Body of pancreas (tissue), 4 donors: ENCODE measurements at regions not wholly inside any gene's neighbourhood (a gene's known extent, or its start where the extent isn't known, plus 50 kb on each side); places are given as distances from the start of the nearest gene placed in this dataset.

Source experiments
- ATAC-seq: fragments of 150-250 bp; one replicate; pipeline ENCODE4 v1.9.1; 2016
- DNase-seq, 4 donors: peaks; one replicate each; pipeline ENCODE4 v3.0.0-alpha.2; 2019
- H3K27ac ChIP-seq, 4 donors: fragments of 200-600 bp; sonication (generic); 1 replicate in 3 of 4; 2 replicates in 1 of 4; pipeline versions ENCODE4 v1.5.1 to v1.6.1; 2016 to 2019; ENCODE audit warnings: mild to moderate bottlenecking in 1 of 4, mixed read lengths in 1 of 4, moderate library complexity in 1 of 4
- H3K27me3 ChIP-seq, 2 donors: fragments of 200-600 bp; sonication (generic); one replicate each; pipeline ENCODE4 v1.6.0; 2016; ENCODE audit warnings: mild to moderate bottlenecking in 1 of 2
- H3K36me3 ChIP-seq, 2 donors: fragments of 200-600 bp; sonication (generic); replicated peaks in 1 of 2; 2 replicates each; pipeline ENCODE4 v1.5.1; 2016; ENCODE audit warnings: low read depth in 2 of 2; ENCODE audit not compliant: insufficient read depth in 1 of 2
- H3K4me1 ChIP-seq: fragments of 200-600 bp; sonication (generic); one replicate; pipeline ENCODE4 v1.6.0; 2016
- H3K4me3 ChIP-seq, 2 donors: fragments of 200-600 bp; sonication (generic); 1 replicate in 1 of 2; 2 replicates in 1 of 2; pipeline ENCODE4 v1.5.1; 2016 to 2019
- H3K9me3 ChIP-seq, 3 donors: fragments of 200-600 bp; sonication (generic); 1 replicate in 2 of 3; 2 replicates in 1 of 3; pipeline ENCODE4 v1.5.1; 2016
- POLR2A ChIP-seq, 3 donors: fragments of 450-650 bp; IDR thresholded peaks; one replicate each; pipeline ENCODE4 v1.6.1; 2016; ENCODE audit warnings: antibody characterized with exemption in 3 of 3, mild to moderate bottlenecking in 2 of 3
- WGBS, 2 donors: methylation state at CpG; one replicate each; pipeline ENCODE4 v1.1.5; 2017; 5-methylcytosine and 5-hydroxymethylcytosine counted together
- intact Hi-C: fragments of 100-400 bp; cut with DNase I; formaldehyde crosslinking; loops from one replicate; pipeline ENCODE4 v1.15.1; 2023
- TF ChIP-seq, protein P1 (sequence below), 7 experiments: fragments of 450-650 bp in 4 of 7; fragments of 200-600 bp in 3 of 7; sonication (generic) in 3 of 7; IDR thresholded peaks; one replicate each; pipeline ENCODE4 v1.5.1; 2016 to 2019; ENCODE audit warnings: antibody characterized with exemption in 7 of 7

DNA sequence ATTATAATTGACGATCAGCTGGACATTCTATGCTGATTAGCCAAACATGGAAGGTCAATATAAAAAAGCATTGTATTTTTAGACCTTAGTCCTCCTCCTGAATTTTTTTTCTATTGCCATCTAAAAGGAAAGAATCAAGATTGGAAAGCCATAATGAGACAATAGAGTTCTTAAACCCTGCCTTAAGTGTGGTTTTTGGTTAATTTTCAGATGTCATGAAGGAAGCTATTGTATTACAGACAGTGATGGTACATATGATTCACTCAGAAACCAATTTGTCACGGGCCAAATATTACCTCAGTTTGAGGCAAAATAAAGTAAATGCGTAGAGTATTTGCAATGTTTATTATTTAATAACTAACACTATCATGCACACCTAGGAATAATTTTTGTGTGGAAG is 1164.0 kb upstream of the RAG2 start:
- no peaks in the 10 kb centered on the region for H3K27me3 ChIP-seq
- TF ChIP-seq, protein P1, sequence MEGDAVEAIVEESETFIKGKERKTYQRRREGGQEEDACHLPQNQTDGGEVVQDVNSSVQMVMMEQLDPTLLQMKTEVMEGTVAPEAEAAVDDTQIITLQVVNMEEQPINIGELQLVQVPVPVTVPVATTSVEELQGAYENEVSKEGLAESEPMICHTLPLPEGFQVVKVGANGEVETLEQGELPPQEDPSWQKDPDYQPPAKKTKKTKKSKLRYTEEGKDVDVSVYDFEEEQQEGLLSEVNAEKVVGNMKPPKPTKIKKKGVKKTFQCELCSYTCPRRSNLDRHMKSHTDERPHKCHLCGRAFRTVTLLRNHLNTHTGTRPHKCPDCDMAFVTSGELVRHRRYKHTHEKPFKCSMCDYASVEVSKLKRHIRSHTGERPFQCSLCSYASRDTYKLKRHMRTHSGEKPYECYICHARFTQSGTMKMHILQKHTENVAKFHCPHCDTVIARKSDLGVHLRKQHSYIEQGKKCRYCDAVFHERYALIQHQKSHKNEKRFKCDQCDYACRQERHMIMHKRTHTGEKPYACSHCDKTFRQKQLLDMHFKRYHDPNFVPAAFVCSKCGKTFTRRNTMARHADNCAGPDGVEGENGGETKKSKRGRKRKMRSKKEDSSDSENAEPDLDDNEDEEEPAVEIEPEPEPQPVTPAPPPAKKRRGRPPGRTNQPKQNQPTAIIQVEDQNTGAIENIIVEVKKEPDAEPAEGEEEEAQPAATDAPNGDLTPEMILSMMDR (IDR thresholded peaks at IDR 0.05) = no peak
- no peak for TF ChIP-seq POLR2A (IDR thresholded peaks at IDR 0.05)
- no peak overlapping the region for H3K27ac ChIP-seq
- ATAC-seq (no peak), DNase-seq (no peak)
- H3K36me3 ChIP-seq = no peaks in the 10 kb centered on the region
- WGBS, 2 donors = 60 to 72% methylated on average over 3 of the region's 3 CpGs
- intact Hi-C loops = no loop called here
- no peaks in the 10 kb centered on the region for H3K9me3 ChIP-seq
- H3K4me1 ChIP-seq = no peaks in the 10 kb centered on the region
- H3K4me3 ChIP-seq = no peak overlapping the region

DNA sequence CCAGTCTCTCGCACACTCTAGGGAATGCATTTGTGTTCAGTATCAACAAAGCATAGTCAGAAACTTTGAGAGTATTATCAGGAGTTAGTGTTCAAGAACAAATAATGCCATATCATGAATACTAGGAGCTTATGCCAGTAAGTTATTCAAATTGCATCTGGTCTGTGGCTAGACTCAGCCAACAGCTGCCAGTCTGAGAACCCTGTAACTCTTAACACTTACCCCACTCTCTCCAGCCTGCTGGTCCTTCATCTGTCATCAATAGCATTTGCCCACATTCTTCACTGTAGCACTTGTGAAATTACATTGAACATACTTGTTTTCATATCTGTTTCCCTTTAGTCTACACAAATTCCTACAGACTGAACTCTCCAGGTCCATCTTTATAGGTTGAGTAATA is 1157.5 kb upstream of the RAG2 start:
- H3K27me3 ChIP-seq = no peaks in the 10 kb centered on the region
- DNase-seq (no peak), ATAC-seq (no peak)
- intact Hi-C loops = no loop called here
- no peaks in the 10 kb centered on the region for H3K36me3 ChIP-seq
- H3K4me1 ChIP-seq = no peaks in the 10 kb centered on the region
- TF ChIP-seq, protein P1 (IDR thresholded peaks at IDR 0.05) = no peak
- no peak for TF ChIP-seq POLR2A (IDR thresholded peaks at IDR 0.05)
- WGBS, 2 donors = 25 to 33% methylated on average over 1 of the region's 1 CpG
- H3K27ac ChIP-seq = no peak overlapping the region
- no peak overlapping the region for H3K4me3 ChIP-seq
- H3K9me3 ChIP-seq = no peaks in the 10 kb centered on the region

DNA sequence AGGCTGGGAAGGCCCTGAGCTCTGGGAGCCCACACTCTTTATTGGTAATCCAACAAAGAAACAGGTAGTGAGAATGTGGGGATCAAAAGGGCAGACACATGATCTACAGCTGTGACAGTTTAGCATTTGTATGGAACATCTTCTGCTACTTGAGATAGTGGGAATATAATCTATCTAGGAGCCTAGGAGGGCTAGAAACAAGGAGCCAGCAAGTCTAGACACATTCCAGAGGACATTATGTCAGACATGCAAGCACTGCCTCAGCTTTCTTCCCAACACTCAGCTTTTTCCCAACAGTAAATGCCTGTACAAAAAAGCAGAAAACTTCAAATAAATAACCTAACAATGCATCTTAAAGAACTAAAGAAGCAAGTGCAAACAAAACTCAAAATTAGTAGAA is 1150.6 kb upstream of the RAG2 start:
- TF ChIP-seq, protein P1 (IDR thresholded peaks at IDR 0.05) = no peak
- no peak for TF ChIP-seq POLR2A (IDR thresholded peaks at IDR 0.05)
- intact Hi-C loops = no loop called here
- ATAC-seq = no peak
- Histone ChIP-seq H3K9me3 (no peaks in the 10 kb centered on the region), H3K4me3 (no peak overlapping the region), H3K36me3 (no peaks in the 10 kb centered on the region), H3K27me3 (no peaks in the 10 kb centered on the region), H3K4me1 (no peaks in the 10 kb centered on the region), H3K27ac (no peak overlapping the region)
- DNase-seq = no peak

DNA sequence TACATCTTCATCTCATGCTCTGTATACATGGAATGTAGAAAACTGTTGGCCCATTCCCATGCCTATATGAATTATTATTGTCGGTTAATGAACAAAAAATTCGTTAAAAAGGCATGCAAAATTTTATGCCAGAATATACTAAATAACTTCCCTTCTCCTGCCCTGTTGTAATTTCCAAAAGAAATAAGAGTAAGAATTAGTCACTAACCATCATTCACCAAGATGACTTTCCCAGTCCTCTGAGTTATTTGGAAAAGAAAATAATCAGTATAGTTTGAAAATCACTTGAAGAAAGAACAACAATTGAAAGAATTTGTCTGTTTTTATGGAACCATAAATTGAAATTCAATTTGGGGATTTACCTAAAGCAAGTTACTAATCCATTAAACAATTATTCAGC is 1149.1 kb upstream of the RAG2 start:
- H3K27me3 ChIP-seq = no peaks in the 10 kb centered on the region
- H3K27ac ChIP-seq = no peak overlapping the region
- 55 to 60% methylated on average over 2 of the region's 2 CpGs for WGBS, 2 donors
- TF ChIP-seq, protein P1 (IDR thresholded peaks at IDR 0.05) = no peak
- H3K4me1 ChIP-seq = no peaks in the 10 kb centered on the region
- intact Hi-C loops = no loop called here
- H3K9me3 ChIP-seq = no peaks in the 10 kb centered on the region
- DNase-seq = no peak
- H3K4me3 ChIP-seq = no peak overlapping the region
- no peaks in the 10 kb centered on the region for H3K36me3 ChIP-seq
- ATAC-seq = no peak

DNA sequence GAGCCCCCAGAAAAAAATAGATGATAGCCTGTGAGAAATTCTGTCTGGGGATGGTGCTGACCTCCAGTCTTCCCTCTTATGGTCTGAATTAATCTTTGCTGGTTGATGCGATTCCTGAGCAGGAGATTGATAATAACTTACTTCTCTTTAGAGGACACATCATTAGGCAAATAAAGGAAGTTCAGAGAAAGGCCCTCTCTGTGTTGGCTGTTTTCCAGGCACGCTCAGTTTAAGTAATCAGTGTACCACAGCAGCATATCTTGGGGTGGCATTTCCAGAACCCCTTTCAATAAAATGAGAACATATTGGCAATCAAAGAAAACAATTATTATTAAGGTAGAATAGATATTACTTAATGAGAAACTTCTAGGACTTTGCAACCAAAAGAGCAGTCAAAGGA is 1129.3 kb upstream of the RAG2 start:
- H3K4me1 ChIP-seq = no peaks in the 10 kb centered on the region
- ATAC-seq (no peak), DNase-seq (no peak)
- no peak overlapping the region for H3K4me3 ChIP-seq
- intact Hi-C loops = no loop called here
- no peak overlapping the region for H3K27ac ChIP-seq
- WGBS, 2 donors = 24 to 29% methylated on average over 2 of the region's 2 CpGs
- no peaks in the 10 kb centered on the region for H3K36me3 ChIP-seq
- no peaks in the 10 kb centered on the region for H3K27me3 ChIP-seq
- H3K9me3 ChIP-seq = no peaks in the 10 kb centered on the region
- TF ChIP-seq, protein P1 (IDR thresholded peaks at IDR 0.05) = no peak
- TF ChIP-seq POLR2A (IDR thresholded peaks at IDR 0.05) = no peak
